ENCODE measurements at regions not wholly inside any gene's neighbourhood (a gene's known extent, or its start where the extent isn't known, plus 50 kb on each side); places are given as distances from the start of the nearest gene placed in this dataset.

DNA sequence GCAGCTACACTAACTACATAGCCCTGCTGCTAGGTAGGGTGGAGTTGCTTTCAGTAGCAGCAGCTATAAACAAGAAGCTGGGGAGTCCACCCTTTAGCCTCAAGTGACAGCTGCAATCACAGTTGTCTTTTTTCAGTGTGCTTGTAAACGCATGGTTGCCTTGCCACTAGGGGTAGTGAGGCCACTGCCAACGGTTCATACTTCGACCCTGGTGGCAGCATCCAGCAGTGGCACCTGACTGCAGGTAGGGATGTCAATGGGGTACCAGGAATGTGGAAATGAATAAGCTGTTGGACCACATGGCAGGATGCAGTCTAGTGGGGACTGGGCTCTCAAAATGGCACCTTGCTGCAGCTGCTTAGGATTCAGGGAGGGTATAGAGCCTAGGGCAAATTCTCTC, 367.2 kb downstream of the RASEF start:
- no peak for DNase-seq (ENCODE audit: low spot score)
- no peak for TF ChIP-seq CTCF (IDR thresholded peaks at IDR 0.05; ENCODE audit: extremely low read depth, insufficient read depth, missing control alignments)
- in situ Hi-C loops (cut with MboI; ENCODE audit: low pct_unique_long_range_greater_than_20kb, low sequenced_read_pairs, unreplicated experiment): no loop called here

- DNase-seq (ENCODE audit: low spot score): no peak
- no peak for TF ChIP-seq CTCF (IDR thresholded peaks at IDR 0.05; ENCODE audit: extremely low read depth, insufficient read depth, missing control alignments)
- in situ Hi-C loops (cut with MboI; ENCODE audit: low pct_unique_long_range_greater_than_20kb, low sequenced_read_pairs, unreplicated experiment): no loop called here
These were observed 356.2 kb downstream of the RASEF start for GRCh38 chr9:82706786-82707185.

DNA sequence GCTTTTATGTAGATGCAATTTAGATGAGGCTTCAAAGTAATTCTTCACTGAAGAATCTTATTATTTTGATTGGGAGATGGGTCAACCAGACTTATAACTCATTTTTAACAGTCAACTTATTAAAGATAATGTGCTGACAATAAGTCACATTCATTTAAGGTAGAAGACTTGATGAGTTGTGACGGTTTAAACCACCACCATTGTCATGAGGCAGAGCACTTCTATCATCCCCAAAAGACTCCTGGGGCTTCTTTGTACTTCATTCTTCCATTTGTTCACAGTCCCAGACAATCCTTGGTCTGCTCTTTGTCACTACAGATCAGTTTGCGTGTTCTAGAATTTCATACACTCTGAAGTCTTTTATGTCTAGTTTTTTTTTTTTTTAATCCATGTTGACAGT, 346.1 kb downstream of the RASEF start:
- in situ Hi-C loops (cut with MboI; ENCODE audit: low pct_unique_long_range_greater_than_20kb, low sequenced_read_pairs, unreplicated experiment): no loop called here
- no peak for TF ChIP-seq CTCF (IDR thresholded peaks at IDR 0.05; ENCODE audit: extremely low read depth, insufficient read depth, missing control alignments)
- DNase-seq (ENCODE audit: low spot score): no peak

- in situ Hi-C loops (cut with MboI; ENCODE audit: low pct_unique_long_range_greater_than_20kb, low sequenced_read_pairs, unreplicated experiment): no loop called here
- no peak for DNase-seq (ENCODE audit: low spot score)
- no peak for TF ChIP-seq CTCF (IDR thresholded peaks at IDR 0.05; ENCODE audit: extremely low read depth, insufficient read depth, missing control alignments)
These were observed 342.4 kb downstream of the RASEF start for GRCh38 chr9:82720515-82720914.

- TF ChIP-seq CTCF (IDR thresholded peaks at IDR 0.05; ENCODE audit: extremely low read depth, insufficient read depth, missing control alignments): no peak
- in situ Hi-C loops (cut with MboI; ENCODE audit: low pct_unique_long_range_greater_than_20kb, low sequenced_read_pairs, unreplicated experiment): no loop called here
- DNase-seq (ENCODE audit: low spot score): no peak
These were observed 341.3 kb downstream of the RASEF start for GRCh38 chr9:82721593-82721992.

GRCh38 chr9:82722051-82722450, 340.9 kb downstream of the RASEF start:
- no peak for DNase-seq (ENCODE audit: low spot score)
- no peak for TF ChIP-seq CTCF (IDR thresholded peaks at IDR 0.05; ENCODE audit: extremely low read depth, insufficient read depth, missing control alignments)
- in situ Hi-C loops (cut with MboI; ENCODE audit: low pct_unique_long_range_greater_than_20kb, low sequenced_read_pairs, unreplicated experiment): no loop called here

GRCh38 chr9:82722561-82722960, 340.4 kb downstream of the RASEF start:
- TF ChIP-seq CTCF (IDR thresholded peaks at IDR 0.05; ENCODE audit: extremely low read depth, insufficient read depth, missing control alignments): no peak
- in situ Hi-C loops (cut with MboI; ENCODE audit: low pct_unique_long_range_greater_than_20kb, low sequenced_read_pairs, unreplicated experiment): no loop called here
- DNase-seq (ENCODE audit: low spot score): no peak

Data from GM13977 (cell line).